ENCODE measurements at regions not wholly inside any gene's neighbourhood (a gene's known extent, or its start where the extent isn't known, plus 50 kb on each side); places are given as distances from the start of the nearest gene placed in this dataset.

- TF ChIP-seq CTCF (conservative IDR thresholded peaks at IDR 0.05; ENCODE audit: low read depth, low read length) (no peak), EZH2 (IDR thresholded peaks at IDR 0.05; ENCODE audit: low read length, unreplicated experiment) (no peak), EZH2phosphoT487 (IDR thresholded peaks at IDR 0.05; ENCODE audit: borderline replicate concordance, low read length) (no peak)
Observed at GRCh38 chr2:184078496-184078895, 519.8 kb upstream of the ZNF804A start.
